ENCODE measurements at regions not wholly inside any gene's neighbourhood (a gene's known extent, or its start where the extent isn't known, plus 50 kb on each side); places are given as distances from the start of the nearest gene placed in this dataset.

- no peak for TF ChIP-seq CTCF (IDR thresholded peaks at IDR 0.05)
- DNase-seq (ENCODE audit: low spot score) = peak; percentile 54
- no peak overlapping the region for H3K4me3 ChIP-seq
These were observed 209.5 kb upstream of the TWIST2 start for GRCh38 chr2:238638100-238638981.

GRCh38 chr2:238638982-238639628, 208.8 kb upstream of the TWIST2 start:
- no peak overlapping the region for H3K4me3 ChIP-seq
- no peak for TF ChIP-seq CTCF (IDR thresholded peaks at IDR 0.05)
- peak; percentile 53 for DNase-seq (ENCODE audit: low spot score)
- no peak overlapping the region for H3K27ac ChIP-seq

More at GRCh38 chr2:238638100-238638981, 209.5 kb upstream of the TWIST2 start:
- no peak overlapping the region for H3K27ac ChIP-seq

GRCh38 chr2:238640486-238640885, 207.4 kb upstream of the TWIST2 start:
- no peak for TF ChIP-seq CTCF (IDR thresholded peaks at IDR 0.05)
- H3K4me3 ChIP-seq = no peak overlapping the region
- peak; percentile 45 for DNase-seq (ENCODE audit: low spot score)
- H3K27ac ChIP-seq = no peak overlapping the region

GRCh38 chr2:238642973-238643372, 204.9 kb upstream of the TWIST2 start:
- no peak for TF ChIP-seq CTCF (IDR thresholded peaks at IDR 0.05)
- DNase-seq (ENCODE audit: low spot score) = peak; percentile 38
- H3K4me3 ChIP-seq = no peak overlapping the region
- no peak overlapping the region for H3K27ac ChIP-seq

GRCh38 chr2:238643400-238643907, 204.4 kb upstream of the TWIST2 start:
- no peak overlapping the region for H3K27ac ChIP-seq
- no peak overlapping the region for H3K4me3 ChIP-seq
- TF ChIP-seq CTCF (IDR thresholded peaks at IDR 0.05) = no peak
- DNase-seq (ENCODE audit: low spot score) = no peak

- no peak for TF ChIP-seq CTCF (IDR thresholded peaks at IDR 0.05)
- Histone ChIP-seq H3K4me3 (no peak overlapping the region), H3K27ac (peak overlapping the region; percentile 28 to 59)
- DNase-seq (ENCODE audit: low spot score) = peak; percentile 68
These were observed 203.5 kb upstream of the TWIST2 start for GRCh38 chr2:238644095-238645081.

All from coronary artery (tissue), 2 donors.